Endodermal cell (in vitro differentiated cells): ENCODE measurements at regions not wholly inside any gene's neighbourhood (a gene's known extent, or its start where the extent isn't known, plus 50 kb on each side); places are given as distances from the start of the nearest gene placed in this dataset.
"Not testable (repeated sequence)": the region's sequence is repeated elsewhere in the genome, so short reads cannot be mapped to it uniquely, and the experiment has no call there.

ENCODE experiments used
- DNase-seq: peaks from one replicate; pipeline ENCODE4 v3.0.0-alpha.2; 2017
- H3K27ac ChIP-seq: 2 replicates; pipeline ENCODE4 v1.5.1; 2013; ENCODE audit warnings: mild to moderate bottlenecking, low read depth, low read length, moderate library complexity
- H3K27me3 ChIP-seq: 2 replicates; pipeline ENCODE4 v1.6.1; 2013; ENCODE audit warnings: mild to moderate bottlenecking, low read length, moderate library complexity; ENCODE audit not compliant: insufficient read depth, control insufficient read depth, poor library complexity, severe bottlenecking
- H3K36me3 ChIP-seq: 2 replicates; pipeline ENCODE4 v1.7.0; 2013; ENCODE audit warnings: mild to moderate bottlenecking, low read length, moderate library complexity; ENCODE audit not compliant: control insufficient read depth, insufficient read depth
- H3K4me1 ChIP-seq: one replicate; pipeline ENCODE4 v1.7.0; 2013; ENCODE audit warnings: low read length; ENCODE audit not compliant: control insufficient read depth, insufficient read depth
- H3K4me3 ChIP-seq: 2 replicates; pipeline ENCODE4 v1.5.1; 2013; ENCODE audit warnings: mild to moderate bottlenecking, low read length, moderate library complexity
- H3K9ac ChIP-seq: 2 replicates; pipeline ENCODE4 v1.6.1; 2013; ENCODE audit warnings: mild to moderate bottlenecking, low read length, moderate library complexity; ENCODE audit not compliant: poor library complexity, severe bottlenecking; ENCODE audit errors: extremely low read depth
- H3K9me3 ChIP-seq: 2 replicates; pipeline ENCODE4 v1.6.1; 2013; ENCODE audit warnings: mild to moderate bottlenecking, low read length, moderate library complexity; ENCODE audit not compliant: control insufficient read depth
- H3K27ac Mint-ChIP-seq: 2 replicates; pipeline ENCODE4 v1.8.0; 2020; ENCODE audit warnings: mixed read lengths
- H3K27me3 Mint-ChIP-seq: 2 replicates; pipeline ENCODE4 v1.8.0; 2021; ENCODE audit warnings: mild to moderate bottlenecking, mixed read lengths; ENCODE audit not compliant: insufficient read depth
- H3K36me3 Mint-ChIP-seq: 2 replicates; pipeline ENCODE4 v1.8.0; 2020; ENCODE audit warnings: low read depth, mixed read lengths
- H3K4me1 Mint-ChIP-seq: 2 replicates; pipeline ENCODE4 v1.8.0; 2020; ENCODE audit warnings: mixed read lengths
- H3K4me3 Mint-ChIP-seq: 2 replicates; pipeline ENCODE4 v1.8.0; 2020; ENCODE audit warnings: mild to moderate bottlenecking, moderate library complexity, mixed read lengths
- H3K9me3 Mint-ChIP-seq: 2 replicates; pipeline ENCODE4 v1.8.0; 2020; ENCODE audit warnings: mild to moderate bottlenecking, mixed read lengths
- CTCF ChIP-seq: fragments of 200-600 bp; sonication (generic); conservative IDR thresholded peaks from 2 replicates; pipeline ENCODE4 v1.5.0; 2021; ENCODE audit warnings: antibody characterized with exemption, mild to moderate bottlenecking
- WGBS, 2 experiments: methylation state at CpG; one replicate each; pipeline versions ENCODE4 v1.1.5 to v1.1.7; 2013; ENCODE audit warnings: missing lambda C conversion rate in 2 of 2, mixed read lengths in 1 of 2; ENCODE audit not compliant: insufficient coverage in 1 of 2, insufficient read length in 1 of 2; 5-methylcytosine and 5-hydroxymethylcytosine counted together

DNA sequence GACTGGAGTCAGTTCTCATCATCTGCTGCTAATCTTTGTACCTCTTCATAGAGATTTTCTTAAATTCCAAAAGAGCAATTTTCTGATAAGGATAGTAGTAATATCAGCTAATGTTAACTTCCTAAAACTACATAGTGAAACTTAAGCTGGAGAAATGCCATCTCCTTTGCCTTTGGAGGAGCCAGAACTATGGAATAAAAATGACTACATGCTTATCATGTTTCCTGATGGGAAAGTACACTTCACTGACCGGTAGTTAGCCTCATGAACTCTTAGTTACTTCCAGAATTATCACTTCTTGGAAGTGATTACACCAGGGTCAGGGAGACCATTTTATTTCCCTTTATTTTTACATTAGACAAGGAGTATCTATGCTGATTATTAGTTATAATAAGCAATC lies 1222.1 kb upstream of the TMEM132C start:
- H3K4me1 Mint-ChIP-seq: no peaks in the 10 kb centered on the region
- no peak overlapping the region for H3K4me3 Mint-ChIP-seq
- H3K9me3 ChIP-seq: no peaks in the 10 kb centered on the region
- H3K27me3 Mint-ChIP-seq: peaks cover 3% of the 10 kb centered on the region
- H3K36me3 ChIP-seq: no peaks in the 10 kb centered on the region
- H3K9ac ChIP-seq: no peak overlapping the region
- no peaks in the 10 kb centered on the region for H3K4me1 ChIP-seq
- no peaks in the 10 kb centered on the region for H3K36me3 Mint-ChIP-seq
- TF ChIP-seq CTCF: no peak
- no peak overlapping the region for H3K4me3 ChIP-seq
- WGBS, 2 experiments: 88 to 100% methylated on average over 1 of the region's 1 CpG
- H3K9me3 Mint-ChIP-seq: peaks cover 3% of the 10 kb centered on the region
- DNase-seq: no peak
- H3K27me3 ChIP-seq: no peaks in the 10 kb centered on the region
- no peak overlapping the region for H3K27ac ChIP-seq
- no peak overlapping the region for H3K27ac Mint-ChIP-seq

GRCh38 chr12:127046467-127046866 lies 1220.5 kb upstream of the TMEM132C start:
- no peak for DNase-seq
- Mint-ChIP-seq H3K27me3 (peaks cover 3% of the 10 kb centered on the region), H3K4me1 (no peaks in the 10 kb centered on the region), H3K4me3 (no peak overlapping the region), H3K9me3 (peaks cover 8% of the 10 kb centered on the region), H3K27ac (no peak overlapping the region), H3K36me3 (no peaks in the 10 kb centered on the region)
- H3K4me1 ChIP-seq: no peaks in the 10 kb centered on the region
- no peak overlapping the region for H3K9ac ChIP-seq
- H3K27me3 ChIP-seq: no peaks in the 10 kb centered on the region
- H3K9me3 ChIP-seq: no peaks in the 10 kb centered on the region
- TF ChIP-seq CTCF: no peak
- H3K36me3 ChIP-seq: no peaks in the 10 kb centered on the region
- H3K4me3 ChIP-seq: no peak overlapping the region
- H3K27ac ChIP-seq: no peak overlapping the region
- WGBS, 2 experiments: 86 to 100% methylated on average over 1 of the region's 1 CpG

- H3K9me3 ChIP-seq: no peaks in the 10 kb centered on the region
- no peaks in the 10 kb centered on the region for H3K4me1 Mint-ChIP-seq
- H3K36me3 ChIP-seq: no peaks in the 10 kb centered on the region
- no peaks in the 10 kb centered on the region for H3K36me3 Mint-ChIP-seq
- H3K27ac Mint-ChIP-seq: no peak overlapping the region
- no peak overlapping the region for H3K4me3 Mint-ChIP-seq
- TF ChIP-seq CTCF: no peak
- peaks cover 9% of the 10 kb centered on the region for H3K9me3 Mint-ChIP-seq
- H3K4me3 ChIP-seq: no peak overlapping the region
- H3K27me3 Mint-ChIP-seq: peaks cover 3% of the 10 kb centered on the region
- H3K27me3 ChIP-seq: no peaks in the 10 kb centered on the region
- H3K4me1 ChIP-seq: no peaks in the 10 kb centered on the region
- H3K9ac ChIP-seq: no peak overlapping the region
- no peak for DNase-seq
- WGBS, 2 experiments: 95 to 100% methylated on average over 1 of the region's 1 CpG
- H3K27ac ChIP-seq: no peak overlapping the region
These were observed 1218.9 kb upstream of the TMEM132C start for GRCh38 chr12:127048057-127048456.

DNA sequence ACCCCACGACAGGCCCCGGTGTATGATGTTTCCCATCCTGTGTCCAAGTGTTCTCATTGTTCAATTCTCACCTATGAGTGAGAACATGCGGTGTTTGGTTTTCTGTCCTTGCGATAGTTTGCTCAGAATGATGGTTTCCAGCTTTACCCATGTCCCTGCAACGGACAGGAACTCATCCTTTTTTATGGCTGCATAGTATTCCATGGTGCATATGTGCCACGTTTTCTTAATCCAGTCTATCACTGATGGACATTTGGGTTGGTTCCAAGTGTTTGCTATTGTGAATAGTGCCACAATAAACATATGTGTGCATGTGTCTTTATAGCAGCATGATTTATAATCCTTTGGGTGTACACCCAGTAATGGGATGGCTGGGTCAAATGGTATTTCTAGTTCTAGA lies 1218.4 kb upstream of the TMEM132C start:
- H3K4me1 Mint-ChIP-seq, H3K27ac ChIP-seq, H3K9ac ChIP-seq, H3K36me3 Mint-ChIP-seq, H3K9me3 ChIP-seq, H3K4me3 Mint-ChIP-seq, H3K4me3 ChIP-seq, H3K27me3 Mint-ChIP-seq, H3K4me1 ChIP-seq, H3K9me3 Mint-ChIP-seq, H3K27ac Mint-ChIP-seq, H3K27me3 ChIP-seq, H3K36me3 ChIP-seq, DNase-seq: not testable (repeated sequence)
- 85% methylated on average over 4 to 6 of the region's 6 CpGs for WGBS, 2 experiments
